H1 (cell line): ENCODE measurements at regions not wholly inside any gene's neighbourhood (a gene's known extent, or its start where the extent isn't known, plus 50 kb on each side); places are given as distances from the start of the nearest gene placed in this dataset.

ENCODE experiments used
- CREB1 ChIP-seq: IDR thresholded peaks from 2 replicates; pipeline ENCODE4 v1.6.1; 2012; ENCODE audit warnings: inconsistent platforms
- EP300 ChIP-seq, 2 experiments: IDR thresholded peaks; 1 replicate in 1 of 2; 2 replicates in 1 of 2; pipeline ENCODE4 v1.6.1; 2011 to 2012; ENCODE audit warnings: low read depth in 2 of 2, low read length in 2 of 2, mild to moderate bottlenecking in 2 of 2, borderline replicate concordance in 1 of 2, inconsistent platforms in 1 of 2, moderate library complexity in 1 of 2
- JUN ChIP-seq: IDR thresholded peaks from 2 replicates; pipeline ENCODE4 v1.6.1; 2011; ENCODE audit warnings: low read depth, mild to moderate bottlenecking, improper control_type of control experiment, low read length
- KDM5A ChIP-seq: fragments of 200-600 bp; IDR thresholded peaks from 2 replicates; pipeline ENCODE4 v1.7.1; 2012; ENCODE audit warnings: mild to moderate bottlenecking, low read length, inconsistent platforms, mixed read lengths

DNA sequence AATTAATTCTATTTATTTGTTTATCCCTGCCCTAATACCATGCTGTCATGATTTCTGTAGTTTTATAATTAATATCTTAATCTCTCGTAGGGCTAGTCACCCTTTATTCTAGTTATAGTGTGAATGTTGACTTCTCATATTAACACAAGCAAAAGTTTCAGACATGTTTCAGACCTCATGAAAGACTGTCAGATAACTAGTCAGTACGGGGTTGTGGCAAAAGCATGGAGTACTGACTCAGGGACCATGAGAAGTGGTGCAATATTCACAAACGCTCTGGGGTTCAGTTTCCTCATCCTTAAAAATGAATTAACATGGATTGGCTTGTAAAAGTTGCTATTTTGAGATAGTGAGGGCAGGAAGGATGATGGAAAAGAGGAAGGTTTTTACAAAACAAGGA, 148.9 kb downstream of the TMEM200A start (continued):
- TF ChIP-seq EP300 (IDR thresholded peaks at IDR 0.05; ENCODE audit: borderline replicate concordance in 1 of 2, low read depth in 2 of 2, low read length in 2 of 2) = no peak
- no peak for TF ChIP-seq JUN
- no peak for TF ChIP-seq KDM5A
- no peak for TF ChIP-seq CREB1
